ENCODE measurements at regions not wholly inside any gene's neighbourhood (a gene's known extent, or its start where the extent isn't known, plus 50 kb on each side); places are given as distances from the start of the nearest gene placed in this dataset.

- DNase-seq (ENCODE audit: low read depth): no peak
Measured at GRCh38 chr15:70505936-70506912, 257.1 kb downstream of the UACA start.

- DNase-seq (ENCODE audit: low read depth): peak; percentile 91
Measured at GRCh38 chr15:70505411-70505919, 257.9 kb downstream of the UACA start.

GRCh38 chr15:70504988-70505387 lies 258.4 kb downstream of the UACA start:
- DNase-seq (ENCODE audit: low read depth): no peak

GRCh38 chr15:70504299-70504951 lies 258.9 kb downstream of the UACA start:
- peak; percentile 70 for DNase-seq (ENCODE audit: low read depth)

GRCh38 chr15:70503798-70504298 lies 259.5 kb downstream of the UACA start:
- no peak for DNase-seq (ENCODE audit: low read depth)

GRCh38 chr15:70503073-70503745 lies 260.1 kb downstream of the UACA start:
- no peak for DNase-seq (ENCODE audit: low read depth)

- no peak for DNase-seq (ENCODE audit: low read depth)
Measured at GRCh38 chr15:70502529-70502928, 260.8 kb downstream of the UACA start.

- DNase-seq (ENCODE audit: low read depth): no peak
Measured at GRCh38 chr15:70501849-70502248, 261.5 kb downstream of the UACA start.

GRCh38 chr15:70501121-70501727 lies 262.1 kb downstream of the UACA start:
- no peak for DNase-seq (ENCODE audit: low read depth)

- DNase-seq (ENCODE audit: low read depth): no peak
Measured at GRCh38 chr15:70499791-70500190, 263.6 kb downstream of the UACA start.

GRCh38 chr15:70498096-70498626 lies 265.2 kb downstream of the UACA start:
- DNase-seq (ENCODE audit: low read depth): no peak

GRCh38 chr15:70497661-70498060 lies 265.7 kb downstream of the UACA start:
- DNase-seq (ENCODE audit: low read depth): no peak

- no peak for DNase-seq (ENCODE audit: low read depth)
Measured at GRCh38 chr15:70495991-70496599, 267.3 kb downstream of the UACA start.

GRCh38 chr15:70494852-70495571 lies 268.3 kb downstream of the UACA start:
- peak; percentile 97 for DNase-seq (ENCODE audit: low read depth)

GRCh38 chr15:70494517-70494851 lies 268.9 kb downstream of the UACA start:
- DNase-seq (ENCODE audit: low read depth): no peak

GRCh38 chr15:70493787-70494516 lies 269.4 kb downstream of the UACA start:
- peak; percentile 58 for DNase-seq (ENCODE audit: low read depth)

GRCh38 chr15:70493376-70493775 lies 270.0 kb downstream of the UACA start:
- no peak for DNase-seq (ENCODE audit: low read depth)

- DNase-seq (ENCODE audit: low read depth): peak; percentile 93
Measured at GRCh38 chr15:70492240-70493177, 270.8 kb downstream of the UACA start.

GRCh38 chr15:70491641-70492040 lies 271.7 kb downstream of the UACA start:
- DNase-seq (ENCODE audit: low read depth): no peak

Measured in ELR (cell line).